OCI-LY3 (cell line): ENCODE measurements at regions not wholly inside any gene's neighbourhood (a gene's known extent, or its start where the extent isn't known, plus 50 kb on each side); places are given as distances from the start of the nearest gene placed in this dataset.

ENCODE experiments used
- CTCF ChIP-seq: fragments of 200-600, 300-600 bp; sonication (generic); IDR thresholded peaks from 2 replicates; pipeline ENCODE4 v1.5.1; 2014; ENCODE audit warnings: antibody characterized with exemption, low read length, low read depth
- EZH2phosphoT487 ChIP-seq: fragments of 200-600 bp; shearing (Covaris generic); IDR thresholded peaks from 2 replicates; pipeline ENCODE4 v1.6.1; 2018; ENCODE audit warnings: antibody characterized with exemption, mixed run types, low read depth

GRCh38 chrX:7654316-7654715 lies 188.7 kb upstream of the VCX start:
- TF ChIP-seq EZH2phosphoT487 = no peak
- TF ChIP-seq CTCF = no peak
